ENCODE measurements at regions not wholly inside any gene's neighbourhood (a gene's known extent, or its start where the extent isn't known, plus 50 kb on each side); places are given as distances from the start of the nearest gene placed in this dataset.
"Not testable (repeated sequence)": the region's sequence is repeated elsewhere in the genome, so short reads cannot be mapped to it uniquely, and the experiment has no call there.

DNA sequence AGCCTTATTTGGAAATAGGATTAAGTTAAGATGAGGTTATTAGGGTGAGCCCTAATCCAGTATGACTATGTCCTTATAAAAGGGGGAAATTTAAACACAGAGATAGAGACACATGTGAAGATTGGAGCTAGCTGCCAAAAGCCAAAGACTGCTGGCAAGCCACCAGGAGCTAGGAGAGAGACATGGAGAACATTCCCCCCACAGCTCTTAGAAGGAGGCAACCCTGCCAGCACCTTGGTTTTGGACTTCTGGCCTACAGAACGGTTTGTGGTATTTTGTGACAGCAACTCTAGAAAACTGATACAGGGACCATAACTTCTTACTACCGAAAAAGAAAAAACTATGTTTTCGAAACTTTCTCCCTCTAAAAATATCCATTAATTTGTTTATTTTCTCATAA, 245.3 kb upstream of the RARB start:
- Histone ChIP-seq H3K4me3 (ENCODE audit: low read length) (no peak overlapping the region), H3K27me3 (ENCODE audit: insufficient read depth, low read length) (no peaks in the 10 kb centered on the region), H3K4me1 (ENCODE audit: insufficient read depth, low read length) (no peaks in the 10 kb centered on the region), H3K36me3 (ENCODE audit: insufficient read depth, low read length) (no peaks in the 10 kb centered on the region), H2AFZ (ENCODE audit: low read depth, low read length) (no peak overlapping the region), H3K9me3 (ENCODE audit: low read length) (no peaks in the 10 kb centered on the region)

DNA sequence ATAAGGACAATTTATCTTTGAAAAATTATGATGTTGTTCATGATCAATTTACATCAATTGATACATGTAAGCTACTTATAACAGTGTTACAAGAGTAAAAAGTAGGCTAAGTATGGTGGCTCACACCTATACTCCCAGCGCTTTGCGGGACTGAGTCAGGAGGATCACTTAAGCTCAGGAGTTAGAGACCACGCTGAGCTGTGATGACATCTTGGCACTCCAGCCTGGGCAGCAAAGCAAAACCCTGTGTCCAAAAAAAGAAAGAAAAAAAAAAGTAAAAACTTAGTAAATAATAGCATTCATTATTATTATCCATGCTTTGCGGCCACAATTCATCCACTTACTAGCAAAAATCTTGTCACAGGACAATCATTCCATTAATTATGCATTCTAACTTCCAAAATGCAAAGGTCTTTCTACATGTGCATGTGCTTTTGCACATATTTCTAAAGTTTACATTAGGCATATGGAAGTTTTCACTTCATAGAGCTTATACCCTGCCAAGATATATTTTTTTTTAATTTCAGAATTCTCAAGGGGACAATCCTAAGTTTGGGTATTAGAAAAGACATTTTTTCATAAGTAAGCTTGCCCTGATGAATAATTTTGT, 243.3 kb upstream of the RARB start:
- Histone ChIP-seq H3K9me3 (ENCODE audit: low read length) (no peaks in the 10 kb centered on the region), H3K27me3 (ENCODE audit: insufficient read depth, low read length) (no peaks in the 10 kb centered on the region), H3K36me3 (ENCODE audit: insufficient read depth, low read length) (no peaks in the 10 kb centered on the region), H3K4me3 (ENCODE audit: low read length) (no peak overlapping the region), H3K4me1 (ENCODE audit: insufficient read depth, low read length) (no peaks in the 10 kb centered on the region), H2AFZ (ENCODE audit: low read depth, low read length) (no peak overlapping the region)

DNA sequence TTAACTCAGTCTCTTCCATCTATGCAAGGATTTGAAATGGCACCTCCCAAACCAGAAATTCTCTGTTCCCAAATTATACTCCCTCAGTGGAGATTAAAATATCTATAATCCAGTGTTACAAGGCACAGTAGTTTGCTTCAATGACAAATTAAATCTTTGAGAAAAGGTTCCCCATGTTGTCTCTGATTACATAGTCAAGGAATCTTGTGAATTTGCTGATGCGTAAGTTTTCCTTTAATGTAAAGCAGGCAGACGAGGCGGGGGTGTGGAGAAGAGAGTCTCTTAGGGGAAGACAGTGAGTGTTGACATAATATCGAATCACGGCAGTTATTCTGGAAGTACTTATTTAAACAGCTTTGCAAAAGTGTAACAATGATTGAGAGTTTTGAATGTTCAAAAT, 236.4 kb upstream of the RARB start:
- Histone ChIP-seq H3K4me1 (ENCODE audit: insufficient read depth, low read length) (no peaks in the 10 kb centered on the region), H2AFZ (ENCODE audit: low read depth, low read length) (no peak overlapping the region), H3K9me3 (ENCODE audit: low read length) (no peaks in the 10 kb centered on the region), H3K27me3 (ENCODE audit: insufficient read depth, low read length) (no peaks in the 10 kb centered on the region), H3K36me3 (ENCODE audit: insufficient read depth, low read length) (no peaks in the 10 kb centered on the region), H3K4me3 (ENCODE audit: low read length) (no peak overlapping the region)

DNA sequence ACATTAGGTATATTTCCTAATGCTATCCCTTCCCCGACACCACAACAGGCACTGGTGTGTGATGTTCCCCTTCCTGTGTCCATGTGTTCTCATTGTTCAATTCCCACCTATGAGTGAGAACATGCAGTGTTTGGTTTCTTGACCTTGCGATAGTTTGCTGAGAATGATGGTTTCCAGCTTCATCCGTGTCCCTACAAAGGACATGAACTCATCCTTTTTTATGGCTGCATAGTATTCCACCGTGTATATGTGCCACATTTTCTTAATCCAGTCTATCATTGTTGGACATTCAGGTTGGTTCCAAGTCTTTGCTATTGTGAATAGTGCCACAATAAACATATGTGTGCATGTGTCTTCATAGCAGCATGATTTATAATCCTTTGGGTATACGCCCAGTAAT, 228.5 kb upstream of the RARB start:
- H3K4me3 ChIP-seq (ENCODE audit: low read length); H3K4me1 ChIP-seq (ENCODE audit: insufficient read depth, low read length); H3K9me3 ChIP-seq (ENCODE audit: low read length); H3K27me3 ChIP-seq (ENCODE audit: insufficient read depth, low read length); H3K36me3 ChIP-seq (ENCODE audit: insufficient read depth, low read length); H2AFZ ChIP-seq (ENCODE audit: low read depth, low read length): not testable (repeated sequence)

DNA sequence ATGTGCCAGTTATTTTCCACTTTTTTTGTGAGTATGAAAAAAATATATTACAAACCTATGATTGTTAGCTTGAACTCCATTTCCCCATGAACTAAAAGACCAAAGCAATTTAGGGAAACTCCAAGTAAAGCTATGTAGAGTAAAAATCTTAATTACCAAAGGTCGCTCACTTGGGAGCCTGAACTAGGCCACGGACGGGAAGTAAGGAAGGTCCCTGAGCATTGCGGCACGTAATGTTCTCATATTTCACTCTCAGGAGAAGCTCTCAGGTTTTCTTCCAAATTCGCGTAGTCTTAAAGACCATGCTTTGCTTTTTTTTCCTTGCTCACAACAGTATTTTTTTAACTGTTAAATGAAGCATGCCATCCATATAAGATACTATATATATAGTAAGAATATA, 215.3 kb upstream of the RARB start:
- Histone ChIP-seq H3K27me3 (ENCODE audit: insufficient read depth, low read length) (no peaks in the 10 kb centered on the region), H3K4me3 (ENCODE audit: low read length) (no peak overlapping the region), H3K36me3 (ENCODE audit: insufficient read depth, low read length) (no peaks in the 10 kb centered on the region), H3K9me3 (ENCODE audit: low read length) (peaks cover 1% of the 10 kb centered on the region), H3K4me1 (ENCODE audit: insufficient read depth, low read length) (peaks cover 3% of the 10 kb centered on the region), H2AFZ (ENCODE audit: low read depth, low read length) (no peak overlapping the region)

DNA sequence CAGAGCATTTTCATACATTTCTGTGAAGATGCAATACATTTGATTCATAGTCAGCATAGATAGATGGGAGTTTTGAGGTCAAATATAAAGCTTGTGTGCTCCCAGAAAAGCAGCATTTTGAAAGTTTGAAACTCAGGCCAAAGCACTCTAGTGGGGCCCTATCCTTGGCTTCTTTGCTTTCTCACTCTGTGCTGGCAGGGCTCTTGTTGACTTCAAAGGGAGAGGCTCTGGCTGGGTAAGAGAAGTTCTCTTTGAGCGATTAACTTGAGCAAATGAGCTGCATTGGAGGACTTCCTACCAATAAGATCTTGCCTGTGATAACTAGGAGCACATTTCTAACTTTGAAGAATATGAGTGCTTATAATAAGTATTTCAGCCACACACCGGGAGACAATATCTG, 214.0 kb upstream of the RARB start:
- no peaks in the 10 kb centered on the region for H3K27me3 ChIP-seq (ENCODE audit: insufficient read depth, low read length)
- H3K36me3 ChIP-seq (ENCODE audit: insufficient read depth, low read length): no peaks in the 10 kb centered on the region
- no peaks in the 10 kb centered on the region for H3K4me1 ChIP-seq (ENCODE audit: insufficient read depth, low read length)
- H3K4me3 ChIP-seq (ENCODE audit: low read length): no peak overlapping the region
- no peak overlapping the region for H2AFZ ChIP-seq (ENCODE audit: low read depth, low read length)
- H3K9me3 ChIP-seq (ENCODE audit: low read length): no peaks in the 10 kb centered on the region

DNA sequence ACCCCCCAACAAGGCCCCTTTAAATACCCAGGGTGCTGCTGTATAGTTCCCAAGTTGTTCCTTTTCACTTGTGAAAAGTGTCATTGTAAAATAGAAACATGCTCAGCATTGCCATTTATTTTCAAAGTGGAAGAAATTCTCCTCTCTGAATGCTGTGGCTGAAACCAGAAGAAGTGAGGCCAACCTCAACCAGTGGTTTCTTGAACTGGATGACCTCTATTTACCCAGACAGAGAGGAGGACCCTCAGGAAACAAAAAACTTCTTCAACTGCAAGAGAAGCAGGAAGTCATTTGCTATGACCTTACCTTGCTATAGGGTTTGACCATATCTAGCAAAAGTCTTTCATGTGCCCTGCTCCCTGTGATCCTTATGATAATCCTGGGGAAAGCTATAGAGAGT, 209.7 kb upstream of the RARB start:
- Histone ChIP-seq H2AFZ (ENCODE audit: low read depth, low read length) (no peak overlapping the region), H3K4me3 (ENCODE audit: low read length) (no peak overlapping the region), H3K9me3 (ENCODE audit: low read length) (no peaks in the 10 kb centered on the region), H3K36me3 (ENCODE audit: insufficient read depth, low read length) (no peaks in the 10 kb centered on the region), H3K27me3 (ENCODE audit: insufficient read depth, low read length) (no peaks in the 10 kb centered on the region), H3K4me1 (ENCODE audit: insufficient read depth, low read length) (no peaks in the 10 kb centered on the region)

DNA sequence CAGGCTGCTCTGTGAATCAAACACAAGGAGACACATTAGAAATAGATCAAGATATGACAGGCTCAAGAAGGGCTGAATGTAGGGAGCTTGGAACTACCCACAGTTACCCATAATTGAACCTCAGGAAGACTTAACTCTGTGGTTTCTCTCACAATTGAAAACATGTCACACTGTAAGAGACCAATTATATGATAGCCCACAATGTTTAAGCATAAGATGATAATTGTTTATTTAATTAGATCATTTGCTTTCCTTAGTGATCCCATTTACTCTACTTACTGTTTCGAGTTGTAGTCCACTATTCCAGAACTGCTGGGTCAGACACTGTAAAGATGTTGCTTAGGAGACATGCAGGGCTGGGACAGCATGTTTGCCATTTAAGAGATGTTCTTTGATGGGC, 201.3 kb upstream of the RARB start:
- H3K27me3 ChIP-seq (ENCODE audit: insufficient read depth, low read length): no peaks in the 10 kb centered on the region
- H3K36me3 ChIP-seq (ENCODE audit: insufficient read depth, low read length): no peaks in the 10 kb centered on the region
- no peak overlapping the region for H2AFZ ChIP-seq (ENCODE audit: low read depth, low read length)
- H3K4me1 ChIP-seq (ENCODE audit: insufficient read depth, low read length): no peaks in the 10 kb centered on the region
- no peaks in the 10 kb centered on the region for H3K9me3 ChIP-seq (ENCODE audit: low read length)
- no peak overlapping the region for H3K4me3 ChIP-seq (ENCODE audit: low read length)

DNA sequence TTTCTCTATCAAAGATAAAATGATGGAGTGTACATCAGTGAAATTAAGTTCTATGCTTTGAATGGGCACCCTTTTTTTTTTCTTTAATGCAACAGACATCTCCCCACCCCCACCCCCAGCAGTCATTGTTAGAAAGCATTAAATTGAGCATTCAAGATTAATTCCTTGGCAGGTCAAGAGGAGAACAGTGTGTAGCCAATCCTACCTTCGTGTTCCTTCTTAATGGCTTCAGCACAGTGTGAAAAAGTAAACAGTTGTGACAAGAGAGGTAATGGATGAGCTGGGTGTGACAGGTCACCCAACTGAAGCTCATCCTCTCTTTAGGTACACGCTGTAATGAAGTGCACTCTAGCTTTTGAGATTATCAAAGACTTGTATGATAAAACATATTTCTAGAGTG, 198.5 kb upstream of the RARB start:
- H3K4me3 ChIP-seq (ENCODE audit: low read length): no peak overlapping the region
- H3K27me3 ChIP-seq (ENCODE audit: insufficient read depth, low read length): no peaks in the 10 kb centered on the region
- no peaks in the 10 kb centered on the region for H3K9me3 ChIP-seq (ENCODE audit: low read length)
- no peaks in the 10 kb centered on the region for H3K36me3 ChIP-seq (ENCODE audit: insufficient read depth, low read length)
- H2AFZ ChIP-seq (ENCODE audit: low read depth, low read length): no peak overlapping the region
- H3K4me1 ChIP-seq (ENCODE audit: insufficient read depth, low read length): no peaks in the 10 kb centered on the region

DNA sequence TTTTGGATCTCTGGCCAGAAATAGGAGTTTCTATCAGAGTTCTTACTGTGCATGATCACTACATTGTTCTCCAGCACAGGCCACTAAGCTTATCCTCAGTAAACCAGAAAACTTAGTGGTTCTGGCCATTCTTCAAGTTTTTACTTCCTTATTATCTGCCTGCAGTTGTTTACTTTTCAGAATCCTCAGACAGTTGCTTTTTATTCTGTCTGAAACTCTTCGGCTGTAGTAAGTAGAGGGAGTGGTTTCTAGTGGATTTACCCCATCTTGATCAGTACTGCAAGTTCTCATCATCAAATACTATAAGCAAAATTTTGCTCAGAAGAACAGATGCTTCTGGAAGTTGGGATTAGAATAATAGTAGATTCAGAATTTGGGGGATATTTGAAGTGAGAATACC, 193.0 kb upstream of the RARB start:
- H3K9me3 ChIP-seq (ENCODE audit: low read length): no peaks in the 10 kb centered on the region
- no peak overlapping the region for H3K4me3 ChIP-seq (ENCODE audit: low read length)
- no peaks in the 10 kb centered on the region for H3K27me3 ChIP-seq (ENCODE audit: insufficient read depth, low read length)
- H3K36me3 ChIP-seq (ENCODE audit: insufficient read depth, low read length): no peaks in the 10 kb centered on the region
- H3K4me1 ChIP-seq (ENCODE audit: insufficient read depth, low read length): no peaks in the 10 kb centered on the region
- no peak overlapping the region for H2AFZ ChIP-seq (ENCODE audit: low read depth, low read length)

DNA sequence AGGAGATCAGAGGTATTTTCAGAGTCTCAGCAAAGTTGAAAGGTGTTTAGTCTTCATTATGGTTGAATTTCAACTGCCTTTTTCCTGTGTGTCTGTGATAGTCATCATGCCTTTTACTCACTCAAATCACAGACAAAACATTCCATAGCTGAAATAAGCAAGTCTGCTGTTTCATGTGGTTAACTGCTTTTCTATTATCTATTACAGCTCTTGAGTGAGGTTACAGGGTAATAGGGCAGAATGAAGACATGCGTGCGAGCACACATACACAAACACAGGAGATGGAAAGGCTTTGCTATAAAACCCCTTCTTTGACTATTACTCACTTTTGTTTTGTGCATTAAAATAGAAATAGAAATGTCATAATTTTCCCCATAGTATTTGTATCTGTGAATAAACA, 192.6 kb upstream of the RARB start:
- Histone ChIP-seq H3K4me3 (ENCODE audit: low read length) (no peak overlapping the region), H3K4me1 (ENCODE audit: insufficient read depth, low read length) (no peaks in the 10 kb centered on the region), H3K36me3 (ENCODE audit: insufficient read depth, low read length) (no peaks in the 10 kb centered on the region), H2AFZ (ENCODE audit: low read depth, low read length) (no peak overlapping the region), H3K9me3 (ENCODE audit: low read length) (no peaks in the 10 kb centered on the region), H3K27me3 (ENCODE audit: insufficient read depth, low read length) (no peaks in the 10 kb centered on the region)

DNA sequence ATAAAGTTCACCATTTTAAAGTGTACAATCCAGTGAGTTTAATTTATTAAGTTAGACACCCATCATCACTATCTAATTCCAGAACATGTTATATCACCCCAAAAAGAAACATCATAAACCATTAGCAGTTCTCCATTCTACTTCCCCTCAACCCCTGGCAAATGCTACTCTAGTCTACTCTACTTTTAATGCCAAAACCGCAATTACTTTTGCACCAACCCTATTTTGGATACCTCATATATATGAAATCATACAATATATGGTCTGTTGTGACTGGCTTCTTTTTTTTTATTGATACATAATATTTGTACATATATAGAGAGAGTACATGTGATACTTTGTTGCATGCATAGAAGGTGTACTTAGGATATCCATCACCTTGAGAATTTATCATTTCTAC, 190.5 kb upstream of the RARB start:
- Histone ChIP-seq H2AFZ (ENCODE audit: low read depth, low read length) (no peak overlapping the region), H3K36me3 (ENCODE audit: insufficient read depth, low read length) (no peaks in the 10 kb centered on the region), H3K4me3 (ENCODE audit: low read length) (no peak overlapping the region), H3K9me3 (ENCODE audit: low read length) (no peaks in the 10 kb centered on the region), H3K4me1 (ENCODE audit: insufficient read depth, low read length) (no peaks in the 10 kb centered on the region), H3K27me3 (ENCODE audit: insufficient read depth, low read length) (no peaks in the 10 kb centered on the region)

DNA sequence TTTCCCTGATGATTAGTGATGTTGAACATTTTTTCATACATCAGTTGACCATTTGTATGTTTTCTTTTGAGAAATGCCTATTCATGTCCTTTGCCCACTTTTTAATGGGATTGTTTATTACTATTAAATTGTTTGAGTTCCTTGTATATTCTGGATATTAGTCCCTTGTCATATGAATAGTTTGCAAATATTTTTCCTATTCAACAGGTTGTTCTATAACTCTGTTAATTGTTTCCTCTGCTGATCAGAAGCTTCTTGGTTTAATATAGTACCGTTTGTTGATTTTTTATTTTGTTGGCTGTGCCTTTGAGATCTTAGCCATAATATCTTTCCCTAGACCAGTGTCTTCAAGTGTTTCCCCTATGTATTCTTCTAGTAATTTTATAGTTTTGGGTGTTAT, 189.0 kb upstream of the RARB start:
- Histone ChIP-seq H2AFZ (ENCODE audit: low read depth, low read length) (no peak overlapping the region), H3K4me1 (ENCODE audit: insufficient read depth, low read length) (no peaks in the 10 kb centered on the region), H3K27me3 (ENCODE audit: insufficient read depth, low read length) (no peaks in the 10 kb centered on the region), H3K36me3 (ENCODE audit: insufficient read depth, low read length) (no peaks in the 10 kb centered on the region), H3K9me3 (ENCODE audit: low read length) (no peaks in the 10 kb centered on the region), H3K4me3 (ENCODE audit: low read length) (no peak overlapping the region)

DNA sequence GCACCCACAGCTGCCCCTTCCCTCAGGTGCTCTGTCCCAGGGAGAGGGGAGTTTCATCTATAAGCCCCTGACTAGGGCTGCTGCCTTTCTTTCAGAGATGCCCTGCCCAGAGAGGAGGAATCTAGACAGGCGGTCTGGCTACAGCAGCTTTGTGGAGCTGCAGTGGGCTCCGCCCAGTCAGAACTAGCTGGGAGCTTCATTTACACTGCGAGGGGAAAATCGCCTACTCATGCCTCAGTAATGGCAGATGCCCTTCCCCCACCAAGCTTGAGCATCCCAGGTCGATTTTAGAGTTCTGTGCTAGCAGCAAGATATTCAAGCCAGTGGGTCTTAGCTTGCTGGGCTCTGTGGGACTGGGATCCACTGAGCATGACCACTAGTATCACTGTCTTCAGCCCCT, 181.2 kb upstream of the RARB start:
- peaks cover 4% of the 10 kb centered on the region for H3K9me3 ChIP-seq (ENCODE audit: low read length)
- H3K4me3 ChIP-seq (ENCODE audit: low read length): no peak overlapping the region
- no peaks in the 10 kb centered on the region for H3K4me1 ChIP-seq (ENCODE audit: insufficient read depth, low read length)
- H3K27me3 ChIP-seq (ENCODE audit: insufficient read depth, low read length): no peaks in the 10 kb centered on the region
- no peak overlapping the region for H2AFZ ChIP-seq (ENCODE audit: low read depth, low read length)
- H3K36me3 ChIP-seq (ENCODE audit: insufficient read depth, low read length): no peaks in the 10 kb centered on the region
